A673 (cell line): ENCODE measurements at regions not wholly inside any gene's neighbourhood (a gene's known extent, or its start where the extent isn't known, plus 50 kb on each side); places are given as distances from the start of the nearest gene placed in this dataset.
A peak's percentile ranks its signal among the peaks of the same experiment; 100 is the strongest.

Source experiments
- BruUV-seq: library from RNA; stranded (reverse); fragments of 400-500 nt; replicated peaks from 2 replicates; lab custom pipeline; 2021; lab: Mats Ljungman, UMichigan
- CTCF ChIA-PET: fragments of 300-600 bp; sonication (Branson Sonifier 250); formaldehyde crosslinking; loops from one replicate; lab custom pipeline; 2022; ENCODE audit warnings: antibody characterized with exemption; lab: Charles Lee
- POLR2A ChIA-PET: fragments of 300-600 bp; sonication (Branson Sonifier 250); formaldehyde crosslinking; loops from one replicate; lab custom pipeline; 2022; ENCODE audit warnings: antibody characterized with exemption; ENCODE audit not compliant: low non-redundant PET; lab: Charles Lee
- DNase-seq: peaks from one replicate; pipeline ENCODE4 v3.0.0-alpha.2; 2015; ENCODE audit warnings: low spot score
- H3K27ac ChIP-seq: fragments of 200-600 bp; sonication (generic); 2 replicates; pipeline ENCODE4 v1.5.1; 2016; ENCODE audit warnings: mixed run types, low read depth, mild to moderate bottlenecking, mixed read lengths, antibody characterized with exemption, low read length; ENCODE audit not compliant: poor library complexity, severe bottlenecking
- H3K27me3 ChIP-seq: fragments of 200-600 bp; sonication (generic); replicated peaks from 2 replicates; pipeline ENCODE4 v1.6.1; 2017; ENCODE audit warnings: mixed run types, low read depth, mild to moderate bottlenecking, mixed read lengths, antibody characterized with exemption, low read length; ENCODE audit not compliant: insufficient read depth, poor library complexity
- H3K36me3 ChIP-seq: fragments of 200-600 bp; sonication (generic); 2 replicates; pipeline ENCODE4 v1.6.1; 2016; ENCODE audit warnings: mixed run types, mild to moderate bottlenecking, mixed read lengths, antibody characterized with exemption, low read length; ENCODE audit not compliant: insufficient read depth, poor library complexity, severe bottlenecking
- H3K4me1 ChIP-seq: fragments of 200-600 bp; sonication (generic); 2 replicates; pipeline ENCODE4 v1.6.1; 2017; ENCODE audit warnings: mixed run types, mild to moderate bottlenecking, mixed read lengths, antibody characterized with exemption, low read length; ENCODE audit not compliant: insufficient read depth, poor library complexity, severe bottlenecking
- H3K4me3 ChIP-seq: fragments of 200-600 bp; sonication (generic); 2 replicates; pipeline ENCODE4 v1.5.1; 2016; ENCODE audit warnings: low read depth, mixed run types, mild to moderate bottlenecking, mixed read lengths, low read length; ENCODE audit not compliant: poor library complexity, severe bottlenecking
- H3K9me3 ChIP-seq: fragments of 200-600 bp; sonication (generic); 2 replicates; pipeline ENCODE4 v1.6.1; 2016; ENCODE audit warnings: mixed run types, low read depth, mild to moderate bottlenecking, mixed read lengths, antibody characterized with exemption, low read length; ENCODE audit not compliant: poor library complexity, severe bottlenecking
- EZH2 ChIP-seq: fragments of 200-600 bp; sonication (generic); IDR thresholded peaks from 2 replicates; pipeline ENCODE4 v1.6.1; 2017; ENCODE audit warnings: borderline replicate concordance, low read depth, mild to moderate bottlenecking, mixed read lengths, antibody characterized with exemption, low read length; ENCODE audit not compliant: poor library complexity, severe bottlenecking
- intact Hi-C: fragments of 100-400 bp; cut with micrococcal nuclease; formaldehyde crosslinking; loops from one replicate; pipeline ENCODE4 v1.10.0; 2022; ENCODE audit not compliant: unreplicated experiment
- TF ChIP-seq, protein P1 (sequence below): fragments of 300-800, 200-600 bp; sonication (generic); conservative IDR thresholded peaks from 2 replicates; pipeline ENCODE4 v1.5.1; 2017; ENCODE audit warnings: low read depth, mild to moderate bottlenecking, antibody characterized with exemption, low read length, moderate library complexity, mixed read lengths

DNA sequence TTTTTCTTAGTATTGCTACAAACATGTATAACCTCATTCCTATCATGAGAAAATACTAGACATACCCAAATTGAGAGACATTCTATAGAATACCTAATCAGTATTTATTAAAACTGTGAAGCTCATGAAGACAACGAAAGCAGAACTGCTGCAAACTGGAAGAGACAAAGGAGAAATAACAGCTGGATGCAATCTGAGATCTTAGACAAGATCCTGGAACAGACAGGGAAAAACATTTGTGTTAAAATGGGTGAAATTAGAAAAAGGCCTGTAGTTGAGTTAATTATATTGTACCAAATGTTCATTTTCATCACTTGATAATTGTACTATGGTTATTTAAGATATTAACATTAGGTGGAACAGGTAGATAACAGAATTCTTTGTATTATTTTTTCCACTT, 392.0 kb downstream of the PLPP3 start:
- no TSS peak for BruUV-seq
- H3K9me3 ChIP-seq: no peaks in the 10 kb centered on the region
- H3K4me1 ChIP-seq: no peaks in the 10 kb centered on the region
- no peak for DNase-seq
- intact Hi-C loops: no loop called here
- H3K27ac ChIP-seq: no peak overlapping the region
- ChIA-PET POLR2A (no interaction called here), CTCF (no interaction called here)
- no peaks in the 10 kb centered on the region for H3K36me3 ChIP-seq
- TF ChIP-seq EZH2: no peak
- TF ChIP-seq, protein P1, sequence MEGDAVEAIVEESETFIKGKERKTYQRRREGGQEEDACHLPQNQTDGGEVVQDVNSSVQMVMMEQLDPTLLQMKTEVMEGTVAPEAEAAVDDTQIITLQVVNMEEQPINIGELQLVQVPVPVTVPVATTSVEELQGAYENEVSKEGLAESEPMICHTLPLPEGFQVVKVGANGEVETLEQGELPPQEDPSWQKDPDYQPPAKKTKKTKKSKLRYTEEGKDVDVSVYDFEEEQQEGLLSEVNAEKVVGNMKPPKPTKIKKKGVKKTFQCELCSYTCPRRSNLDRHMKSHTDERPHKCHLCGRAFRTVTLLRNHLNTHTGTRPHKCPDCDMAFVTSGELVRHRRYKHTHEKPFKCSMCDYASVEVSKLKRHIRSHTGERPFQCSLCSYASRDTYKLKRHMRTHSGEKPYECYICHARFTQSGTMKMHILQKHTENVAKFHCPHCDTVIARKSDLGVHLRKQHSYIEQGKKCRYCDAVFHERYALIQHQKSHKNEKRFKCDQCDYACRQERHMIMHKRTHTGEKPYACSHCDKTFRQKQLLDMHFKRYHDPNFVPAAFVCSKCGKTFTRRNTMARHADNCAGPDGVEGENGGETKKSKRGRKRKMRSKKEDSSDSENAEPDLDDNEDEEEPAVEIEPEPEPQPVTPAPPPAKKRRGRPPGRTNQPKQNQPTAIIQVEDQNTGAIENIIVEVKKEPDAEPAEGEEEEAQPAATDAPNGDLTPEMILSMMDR: no peak
- no peaks in the 10 kb centered on the region for H3K27me3 ChIP-seq
- no peak overlapping the region for H3K4me3 ChIP-seq

DNA sequence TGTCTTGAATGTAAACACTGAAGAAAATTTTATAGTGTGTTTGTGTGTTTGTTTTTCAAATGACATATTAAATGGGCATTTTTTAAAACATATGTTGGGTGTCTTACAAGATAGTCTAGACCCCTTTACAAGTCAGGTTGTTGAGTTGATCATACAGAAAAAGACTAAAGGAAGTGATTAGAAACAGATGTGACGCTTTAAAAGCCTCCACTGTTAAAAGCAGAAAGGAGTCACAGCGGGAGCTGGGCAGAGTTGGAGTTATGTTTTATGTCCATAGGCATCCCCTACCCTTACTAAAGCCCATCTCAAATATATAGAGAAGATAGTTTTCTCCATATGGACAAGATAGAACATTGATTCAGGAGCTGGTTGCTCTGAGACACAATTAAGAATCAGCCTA, 393.9 kb downstream of the PLPP3 start:
- Histone ChIP-seq H3K4me3 (no peak overlapping the region), H3K9me3 (no peaks in the 10 kb centered on the region), H3K27me3 (no peaks in the 10 kb centered on the region), H3K36me3 (no peaks in the 10 kb centered on the region), H3K27ac (no peak overlapping the region), H3K4me1 (no peaks in the 10 kb centered on the region)
- no peak for TF ChIP-seq EZH2
- TF ChIP-seq, protein P1: no peak
- BruUV-seq: no TSS peak
- CTCF ChIA-PET: interaction anchor here (0.6 kb wide), 1 partner anchor 37 kb away, joined by 4 read pairs; no protein-coding TSS in a partner anchor
- POLR2A ChIA-PET: no interaction called here
- intact Hi-C loops: no loop called here
- peak; percentile 10 for DNase-seq

DNA sequence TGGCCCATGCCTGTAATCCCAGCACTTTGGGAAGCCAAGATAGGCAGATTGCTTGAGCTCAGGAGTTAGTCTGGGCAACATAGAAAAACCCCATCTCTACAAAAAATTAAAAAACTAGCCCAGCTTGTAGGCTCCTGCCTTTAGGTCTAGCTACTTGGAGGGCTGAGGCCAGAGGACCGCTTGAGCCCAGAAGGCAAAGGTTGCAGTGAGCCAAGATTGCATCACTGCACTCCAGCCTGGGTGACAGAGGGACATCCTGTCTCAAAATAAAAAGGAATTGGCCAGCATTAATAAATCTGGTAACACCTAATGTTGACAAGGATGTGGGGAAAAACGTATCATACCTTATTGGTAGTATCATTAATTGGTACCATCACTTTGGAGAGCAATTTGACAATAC, 396.2 kb downstream of the PLPP3 start:
- Histone ChIP-seq H3K27ac (no peak overlapping the region), H3K9me3 (no peaks in the 10 kb centered on the region), H3K36me3 (no peaks in the 10 kb centered on the region), H3K27me3 (no peaks in the 10 kb centered on the region), H3K4me1 (no peaks in the 10 kb centered on the region), H3K4me3 (no peak overlapping the region)
- intact Hi-C loops: no loop called here
- BruUV-seq: no TSS peak
- ChIA-PET POLR2A (no interaction called here), CTCF (no interaction called here)
- no peak for TF ChIP-seq EZH2
- TF ChIP-seq, protein P1: no peak
- DNase-seq: no peak
